Mesenchymal stem cell (in vitro differentiated cells and primary cell): ENCODE measurements at regions not wholly inside any gene's neighbourhood (a gene's known extent, or its start where the extent isn't known, plus 50 kb on each side); places are given as distances from the start of the nearest gene placed in this dataset.
"Not testable (repeated sequence)": the region's sequence is repeated elsewhere in the genome, so short reads cannot be mapped to it uniquely, and the experiment has no call there.

Experiments
- DNase-seq: peaks from one replicate; pipeline ENCODE4 v3.0.0-alpha.2; 2013
- H2AFZ ChIP-seq: one replicate; pipeline ENCODE4 v1.6.1; 2013; ENCODE audit warnings: low read depth, mild to moderate bottlenecking, control low read depth, inconsistent platforms, low read length, moderate library complexity
- H2AK5ac ChIP-seq: 2 replicates; pipeline ENCODE4 v1.6.1; 2013; ENCODE audit warnings: low read length, moderate library complexity, mild to moderate bottlenecking, inconsistent platforms; ENCODE audit not compliant: severe bottlenecking
- H2BK120ac ChIP-seq: one replicate; pipeline ENCODE4 v1.6.1; 2013; ENCODE audit warnings: low read depth, mild to moderate bottlenecking, inconsistent platforms, low read length, moderate library complexity
- H2BK12ac ChIP-seq, 2 experiments: one replicate each; pipeline ENCODE4 v1.6.1; 2013; ENCODE audit warnings: inconsistent platforms in 2 of 2, low read length in 2 of 2, mild to moderate bottlenecking in 2 of 2, moderate library complexity in 2 of 2, control low read depth in 1 of 2
- H2BK15ac ChIP-seq: one replicate; pipeline ENCODE4 v1.6.1; 2013; ENCODE audit warnings: mild to moderate bottlenecking, low read depth, inconsistent platforms; ENCODE audit not compliant: poor library complexity, severe bottlenecking
- H2BK5ac ChIP-seq: 2 replicates; pipeline ENCODE4 v1.6.1; 2013; ENCODE audit warnings: low read depth, mild to moderate bottlenecking, low read length, control low read depth, inconsistent platforms; ENCODE audit not compliant: poor library complexity, severe bottlenecking
- H3K14ac ChIP-seq, 2 experiments: one replicate each; pipeline ENCODE4 v1.6.1; 2013; ENCODE audit warnings: inconsistent platforms in 2 of 2, low read length in 2 of 2, control low read depth in 1 of 2, mild to moderate bottlenecking in 1 of 2, moderate library complexity in 1 of 2
- H3K18ac ChIP-seq, 2 experiments: one replicate each; pipeline ENCODE4 v1.6.1; 2013; ENCODE audit warnings: inconsistent platforms in 2 of 2, low read length in 2 of 2, control low read depth in 1 of 2, low read depth in 1 of 2, mild to moderate bottlenecking in 1 of 2
- H3K23ac ChIP-seq, 2 experiments: one replicate each; pipeline ENCODE4 v1.6.1; 2013; ENCODE audit warnings: inconsistent platforms in 2 of 2, low read length in 2 of 2, mild to moderate bottlenecking in 2 of 2, moderate library complexity in 2 of 2, control low read depth in 1 of 2
- H3K27ac ChIP-seq: 2 replicates; pipeline ENCODE4 v1.5.1; 2013; ENCODE audit warnings: mild to moderate bottlenecking, moderate library complexity, low read length, control low read depth, inconsistent platforms; ENCODE audit not compliant: poor library complexity, severe bottlenecking
- H3K27me3 ChIP-seq, 2 experiments: 2 replicates each; pipeline versions ENCODE4 v1.6.1 to v1.7.0; 2013; ENCODE audit warnings: low read length in 2 of 2, mild to moderate bottlenecking in 2 of 2, moderate library complexity in 2 of 2, control low read depth in 1 of 2, inconsistent platforms in 1 of 2; ENCODE audit not compliant: control insufficient read depth in 1 of 2, insufficient read depth in 1 of 2
- H3K36me3 ChIP-seq, 2 experiments: 2 replicates each; pipeline versions ENCODE4 v1.6.1 to v1.7.0; 2013; ENCODE audit warnings: low read length in 2 of 2, control low read depth in 1 of 2, inconsistent platforms in 1 of 2, low read depth in 1 of 2, mild to moderate bottlenecking in 1 of 2; ENCODE audit not compliant: insufficient read depth in 2 of 2, control insufficient read depth in 1 of 2
- H3K4ac ChIP-seq, 2 experiments: one replicate each; pipeline ENCODE4 v1.6.1; 2013; ENCODE audit warnings: inconsistent platforms in 2 of 2, low read length in 2 of 2, mild to moderate bottlenecking in 2 of 2, moderate library complexity in 2 of 2, control low read depth in 1 of 2, low read depth in 1 of 2
- H3K4me1 ChIP-seq: 2 replicates; pipeline ENCODE4 v1.6.1; 2013; ENCODE audit warnings: low read depth, low read length, control low read depth; ENCODE audit not compliant: control insufficient read depth, insufficient read depth
- H3K4me2 ChIP-seq: 2 replicates; pipeline ENCODE4 v1.6.1; 2013; ENCODE audit warnings: low read length, mild to moderate bottlenecking, inconsistent platforms; ENCODE audit not compliant: poor library complexity, severe bottlenecking
- H3K4me3 ChIP-seq, 2 experiments: 2 replicates each; pipeline versions ENCODE4 v1.5.1 to v1.7.0; 2013; ENCODE audit warnings: low read length in 2 of 2, mild to moderate bottlenecking in 2 of 2, control low read depth in 1 of 2, low read depth in 1 of 2; ENCODE audit not compliant: insufficient read depth in 1 of 2
- H3K79me1 ChIP-seq: replicated peaks from 2 replicates; pipeline ENCODE4 v1.6.1; 2013; ENCODE audit warnings: mild to moderate bottlenecking, control low read depth, low read length, inconsistent platforms; ENCODE audit not compliant: poor library complexity, severe bottlenecking
- H3K9ac ChIP-seq: 2 replicates; pipeline ENCODE4 v1.7.0; 2013; ENCODE audit warnings: mild to moderate bottlenecking, low read length, moderate library complexity
- H3K9me3 ChIP-seq: 2 replicates; pipeline ENCODE4 v1.7.0; 2013; ENCODE audit warnings: mild to moderate bottlenecking, low read length; ENCODE audit not compliant: control insufficient read depth
- H4K8ac ChIP-seq: one replicate; pipeline ENCODE4 v1.6.1; 2013; ENCODE audit warnings: inconsistent platforms, mild to moderate bottlenecking, low read length, moderate library complexity
- H4K91ac ChIP-seq: one replicate; pipeline ENCODE4 v1.6.1; 2013; ENCODE audit warnings: mild to moderate bottlenecking, low read length, inconsistent platforms
- WGBS: methylation state at CpG from one replicate; pipeline ENCODE4 v1.1.7; 2013; ENCODE audit warnings: mixed read lengths; 5-methylcytosine and 5-hydroxymethylcytosine counted together

DNA sequence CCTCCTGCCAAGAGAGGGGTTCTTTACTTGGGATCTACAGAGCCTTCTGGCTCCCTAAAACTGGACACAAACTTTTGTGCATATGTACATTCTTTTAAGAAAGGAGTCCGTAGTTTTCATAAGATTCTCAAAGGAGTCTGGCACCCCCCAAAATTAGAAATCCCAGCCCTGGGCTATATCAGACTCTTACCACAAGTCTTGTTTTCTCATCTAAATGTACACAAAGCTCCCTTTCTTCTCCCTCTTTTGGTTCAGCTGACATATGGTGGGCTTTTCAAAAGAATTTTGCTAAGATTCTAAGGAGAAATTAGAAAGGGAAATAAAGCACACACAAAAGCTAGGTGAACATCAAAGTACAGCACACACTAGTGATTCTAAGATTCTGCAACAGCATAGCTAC is 114.4 kb downstream of the ENC1 start:
- Histone ChIP-seq H3K9ac (no peak overlapping the region), H3K14ac (no peak overlapping the region)
- DNase-seq, result no peak

DNA sequence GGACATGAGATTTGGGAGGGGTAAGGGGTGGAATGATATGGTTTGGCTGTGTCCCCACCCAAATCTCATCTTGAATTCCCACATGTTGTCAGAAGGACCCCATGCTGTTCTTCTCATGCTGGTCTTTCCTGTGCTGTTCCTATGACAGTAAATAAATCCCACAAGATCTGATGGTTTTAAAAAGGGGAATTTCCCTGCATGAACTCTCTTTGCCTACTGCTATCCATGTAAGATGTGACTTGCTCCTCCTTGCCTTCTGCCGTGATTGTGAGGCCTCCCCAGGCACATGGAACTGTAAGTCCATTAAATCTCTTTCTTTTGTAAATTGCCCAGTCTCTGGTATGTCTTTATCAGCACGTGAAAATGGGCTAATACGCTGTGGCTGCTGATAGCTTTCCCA is 115.8 kb downstream of the ENC1 start:
- not testable (repeated sequence) for H2BK5ac ChIP-seq, H4K91ac ChIP-seq, H2AFZ ChIP-seq, H3K27me3 ChIP-seq, H3K4me1 ChIP-seq, H2BK120ac ChIP-seq, H4K8ac ChIP-seq, H3K18ac ChIP-seq, H3K79me1 ChIP-seq, H3K9ac ChIP-seq, H3K14ac ChIP-seq, H3K27ac ChIP-seq, H2BK15ac ChIP-seq, H3K4me3 ChIP-seq, H2AK5ac ChIP-seq, H3K36me3 ChIP-seq, H3K4ac ChIP-seq, H2BK12ac ChIP-seq, DNase-seq, H3K4me2 ChIP-seq, H3K23ac ChIP-seq
- WGBS, result 74% methylated on average over 3 of the region's 3 CpGs
- peaks cover 13% of the 10 kb centered on the region for H3K9me3 ChIP-seq

More for the DNA sequence above, 114.4 kb downstream of the ENC1 start:
- H3K79me1 ChIP-seq, result no peaks in the 10 kb centered on the region
- H3K36me3 ChIP-seq, result no peaks in the 10 kb centered on the region
- no peak overlapping the region for H2AFZ ChIP-seq
- H2BK5ac ChIP-seq, result no peak overlapping the region
- peaks cover 13% of the 10 kb centered on the region for H3K9me3 ChIP-seq
- H3K18ac ChIP-seq, result no peak overlapping the region
- no peak overlapping the region for H3K4ac ChIP-seq
- no peak overlapping the region for H2BK15ac ChIP-seq
- no peak overlapping the region for H3K23ac ChIP-seq
- H3K27ac ChIP-seq, result no peak overlapping the region
- no peak overlapping the region for H3K4me2 ChIP-seq
- H4K91ac ChIP-seq, result no peak overlapping the region
- H2BK120ac ChIP-seq, result no peak overlapping the region
- no peaks in the 10 kb centered on the region for H3K4me1 ChIP-seq
- no peak overlapping the region for H2AK5ac ChIP-seq
- H3K4me3 ChIP-seq, result no peak overlapping the region
- no peak overlapping the region for H4K8ac ChIP-seq
- H2BK12ac ChIP-seq, result no peak overlapping the region
- no peaks in the 10 kb centered on the region for H3K27me3 ChIP-seq
- 100% methylated on average over 1 of the region's 1 CpG for WGBS

DNA sequence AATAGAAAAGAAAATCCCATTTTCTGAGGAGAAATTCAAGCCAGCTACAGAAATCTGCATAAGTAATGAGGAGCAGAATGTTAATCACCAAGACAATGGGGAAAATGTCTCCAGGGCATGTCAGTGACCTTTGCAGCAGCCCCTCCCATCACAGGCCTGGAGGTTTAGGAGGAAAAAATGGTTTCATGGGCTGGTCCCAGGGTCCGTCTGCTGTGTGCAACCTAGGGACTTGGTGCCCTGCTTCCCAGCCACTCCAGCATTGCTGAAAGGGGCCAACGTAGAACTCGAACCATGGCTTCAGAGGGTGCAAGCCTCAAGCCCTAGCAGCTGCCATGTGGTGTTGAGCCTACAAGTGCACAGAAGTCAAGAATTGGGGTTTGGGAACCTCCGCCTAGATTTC is 116.8 kb downstream of the ENC1 start:
- H2AK5ac ChIP-seq, H2BK15ac ChIP-seq, H3K27me3 ChIP-seq, H3K14ac ChIP-seq, H3K18ac ChIP-seq, H4K91ac ChIP-seq, H2AFZ ChIP-seq, H3K79me1 ChIP-seq, H3K4me2 ChIP-seq, H4K8ac ChIP-seq, H2BK120ac ChIP-seq, H3K9ac ChIP-seq, H3K23ac ChIP-seq, H3K4me3 ChIP-seq, H3K36me3 ChIP-seq, H3K4ac ChIP-seq, H2BK12ac ChIP-seq, H2BK5ac ChIP-seq, H3K27ac ChIP-seq, DNase-seq, H3K4me1 ChIP-seq: not testable (repeated sequence)
- peaks cover 13% of the 10 kb centered on the region for H3K9me3 ChIP-seq
- WGBS, result 90% methylated on average over 4 of the region's 4 CpGs

DNA sequence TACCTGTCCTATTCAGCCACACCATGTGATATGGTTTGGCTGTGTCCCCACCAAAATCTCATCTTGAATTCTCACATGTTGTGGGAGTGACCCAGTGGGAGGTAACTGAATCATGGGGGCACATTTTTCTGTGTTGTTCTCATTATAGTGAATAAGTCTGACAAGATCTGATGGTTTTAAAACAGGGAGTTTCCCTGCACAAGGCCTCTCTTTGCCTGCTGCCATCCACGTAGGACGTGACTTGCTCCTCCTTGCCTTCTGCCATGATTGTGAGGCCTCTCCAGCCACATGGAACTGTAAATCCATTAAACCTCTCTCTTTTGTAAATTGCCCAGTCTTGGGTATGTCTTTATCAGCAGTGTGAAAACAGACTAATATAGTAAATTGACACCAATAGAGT is 117.7 kb downstream of the ENC1 start:
- not testable (repeated sequence) for H2BK12ac ChIP-seq, H3K36me3 ChIP-seq, H3K79me1 ChIP-seq, H2BK120ac ChIP-seq, H3K4me3 ChIP-seq, H2BK5ac ChIP-seq, H3K4me1 ChIP-seq, H2AK5ac ChIP-seq, H3K23ac ChIP-seq, H3K18ac ChIP-seq, H3K4ac ChIP-seq, H4K8ac ChIP-seq, H2AFZ ChIP-seq, H2BK15ac ChIP-seq, H4K91ac ChIP-seq, DNase-seq, H3K14ac ChIP-seq, H3K27me3 ChIP-seq, H3K4me2 ChIP-seq, H3K9ac ChIP-seq, H3K27ac ChIP-seq
- H3K9me3 ChIP-seq, result peaks cover 13% of the 10 kb centered on the region
- WGBS, result 100% methylated on average over 2 of the region's 2 CpGs
